Calu3 (cell line): ENCODE measurements at regions not wholly inside any gene's neighbourhood (a gene's known extent, or its start where the extent isn't known, plus 50 kb on each side); places are given as distances from the start of the nearest gene placed in this dataset.

Experiments
- BruUV-seq: library from RNA; stranded (reverse); fragments of 400-500 nt; replicated peaks from 2 replicates; lab custom pipeline; 2021; lab: Mats Ljungman, UMichigan
- CTCF ChIA-PET: fragments of 300-600 bp; sonication (Branson Sonifier 250); formaldehyde crosslinking; loops from one replicate; lab custom pipeline; 2022; ENCODE audit warnings: antibody characterized with exemption; lab: Charles Lee
- DNase-seq: peaks from one replicate; pipeline ENCODE4 v3.0.0; 2022
- H3K27ac Mint-ChIP-seq: one replicate; pipeline ENCODE4 v1.8.0; 2022; ENCODE audit warnings: mixed read lengths; ENCODE audit not compliant: unreplicated experiment
- H3K27me3 Mint-ChIP-seq: one replicate; pipeline ENCODE4 v1.8.0; 2022; ENCODE audit warnings: mixed read lengths; ENCODE audit not compliant: unreplicated experiment
- H3K36me3 Mint-ChIP-seq: one replicate; pipeline ENCODE4 v1.8.0; 2022; ENCODE audit warnings: mild to moderate bottlenecking, moderate library complexity, mixed read lengths; ENCODE audit not compliant: insufficient read depth, unreplicated experiment
- H3K4me1 Mint-ChIP-seq: one replicate; pipeline ENCODE4 v1.8.0; 2022; ENCODE audit warnings: mild to moderate bottlenecking, low read depth, mixed read lengths; ENCODE audit not compliant: unreplicated experiment
- H3K4me3 Mint-ChIP-seq: one replicate; pipeline ENCODE4 v1.8.0; 2022; ENCODE audit warnings: mild to moderate bottlenecking, low read depth, moderate library complexity, mixed read lengths; ENCODE audit not compliant: unreplicated experiment
- H3K9me3 Mint-ChIP-seq: one replicate; pipeline ENCODE4 v1.8.0; 2022; ENCODE audit warnings: low read depth, mixed read lengths; ENCODE audit not compliant: unreplicated experiment
- CTCF ChIP-seq: fragments of 200-600 bp; IDR thresholded peaks from one replicate; pipeline ENCODE4 v1.8.0; 2022; ENCODE audit warnings: antibody characterized with exemption; ENCODE audit not compliant: unreplicated experiment
- intact Hi-C: fragments of 100-400 bp; cut with micrococcal nuclease; formaldehyde crosslinking; loops from one replicate; pipeline ENCODE4 v1.10.0; 2022; ENCODE audit not compliant: unreplicated experiment

- Mint-ChIP-seq H3K27me3 (no peaks in the 10 kb centered on the region), H3K9me3 (peaks cover 9% of the 10 kb centered on the region), H3K4me3 (no peak overlapping the region), H3K4me1 (no peaks in the 10 kb centered on the region), H3K27ac (no peak overlapping the region), H3K36me3 (no peaks in the 10 kb centered on the region)
- BruUV-seq, result no TSS peak
- intact Hi-C loops, result no loop called here
- TF ChIP-seq CTCF, result no peak
- CTCF ChIA-PET, result no interaction called here
- DNase-seq, result no peak
These were observed 1726.8 kb downstream of the TP53TG3F start for GRCh38 chr16:35186045-35186759.

GRCh38 chr16:35187665-35188225 is 1728.3 kb downstream of the TP53TG3F start:
- H3K9me3 Mint-ChIP-seq, result peaks cover 9% of the 10 kb centered on the region
- intact Hi-C loops, result no loop called here

GRCh38 chr16:35188288-35189155 is 1729.1 kb downstream of the TP53TG3F start:
- DNase-seq, result no peak
- Mint-ChIP-seq H3K4me1 (no peaks in the 10 kb centered on the region), H3K27me3 (no peaks in the 10 kb centered on the region), H3K27ac (no peak overlapping the region), H3K9me3 (peaks cover 9% of the 10 kb centered on the region), H3K4me3 (no peak overlapping the region), H3K36me3 (no peaks in the 10 kb centered on the region)
- TF ChIP-seq CTCF, result no peak
- no TSS peak for BruUV-seq
- intact Hi-C loops, result no loop called here
- CTCF ChIA-PET, result interaction anchor here (0.6 kb wide), 1 partner anchor 40 kb away, joined by 3 read pairs; no protein-coding TSS in a partner anchor

More at GRCh38 chr16:35187665-35188225, 1728.3 kb downstream of the TP53TG3F start:
- Mint-ChIP-seq H3K27ac (no peak overlapping the region), H3K4me1 (no peaks in the 10 kb centered on the region), H3K4me3 (no peak overlapping the region), H3K27me3 (no peaks in the 10 kb centered on the region), H3K36me3 (no peaks in the 10 kb centered on the region)
- BruUV-seq, result no TSS peak
- no peak for DNase-seq
- TF ChIP-seq CTCF, result no peak
- CTCF ChIA-PET, result interaction anchor here (0.6 kb wide), 1 partner anchor 41 kb away, joined by 3 read pairs; no protein-coding TSS in a partner anchor

GRCh38 chr16:35192993-35193392 is 1733.6 kb downstream of the TP53TG3F start:
- no peaks in the 10 kb centered on the region for H3K4me1 Mint-ChIP-seq

More at GRCh38 chr16:35192993-35193392, 1733.6 kb downstream of the TP53TG3F start:
- Mint-ChIP-seq H3K27ac (no peak overlapping the region), H3K9me3 (peaks cover 2% of the 10 kb centered on the region), H3K36me3 (no peaks in the 10 kb centered on the region), H3K4me3 (no peak overlapping the region), H3K27me3 (no peaks in the 10 kb centered on the region)
- CTCF ChIA-PET, result no interaction called here
- no peak for TF ChIP-seq CTCF
- no TSS peak for BruUV-seq
- intact Hi-C loops, result no loop called here
- no peak for DNase-seq
